Neural progenitor cell (in vitro differentiated cells): ENCODE measurements at regions not wholly inside any gene's neighbourhood (a gene's known extent, or its start where the extent isn't known, plus 50 kb on each side); places are given as distances from the start of the nearest gene placed in this dataset.

Source experiments
- DNase-seq: peaks from one replicate; pipeline ENCODE4 v3.0.0-alpha.2; 2016; ENCODE audit warnings: low spot score
- H2AFZ ChIP-seq: fragments of 200-600 bp; sonication (generic); replicated peaks from 2 replicates; pipeline ENCODE4 v1.6.1; 2016; ENCODE audit warnings: antibody characterized with exemption
- H3F3A ChIP-seq: fragments of 200-600 bp; sonication (generic); 2 replicates; pipeline ENCODE4 v1.6.1; 2016; ENCODE audit warnings: antibody characterized with exemption, low read depth
- H3K27ac ChIP-seq: fragments of 200-600 bp; sonication (generic); 2 replicates; pipeline ENCODE4 v1.5.1; 2016; ENCODE audit warnings: mild to moderate bottlenecking
- H3K27me3 ChIP-seq: fragments of 200-600 bp; sonication (generic); 2 replicates; pipeline ENCODE4 v1.6.1; 2016; ENCODE audit warnings: mild to moderate bottlenecking, moderate library complexity
- H3K36me3 ChIP-seq: fragments of 200-600 bp; sonication (generic); 2 replicates; pipeline ENCODE4 v1.5.1; 2016
- H3K4me1 ChIP-seq: fragments of 200-600 bp; sonication (generic); 2 replicates; pipeline ENCODE4 v1.6.1; 2016; ENCODE audit warnings: mixed run types
- H3K4me2 ChIP-seq: fragments of 200-600 bp; sonication (generic); 2 replicates; pipeline ENCODE4 v1.6.1; 2016
- H3K4me3 ChIP-seq: fragments of 200-600 bp; sonication (generic); 2 replicates; pipeline ENCODE4 v1.5.1; 2016
- H3K79me2 ChIP-seq: fragments of 200-600 bp; sonication (generic); 2 replicates; pipeline ENCODE4 v1.6.1; 2016; ENCODE audit warnings: low read depth
- H3K9ac ChIP-seq: fragments of 200-600 bp; sonication (generic); 2 replicates; pipeline ENCODE4 v1.6.1; 2016
- H3K9me3 ChIP-seq: fragments of 200-600 bp; sonication (generic); 2 replicates; pipeline ENCODE4 v1.5.1; 2016; ENCODE audit warnings: low read depth
- H4K20me1 ChIP-seq: fragments of 200-600 bp; sonication (generic); 2 replicates; pipeline ENCODE4 v1.6.1; 2016; ENCODE audit warnings: low read depth
- H3K27ac Mint-ChIP-seq: 3 replicates; pipeline ENCODE4 v1.8.0; 2021; ENCODE audit warnings: mixed read lengths
- H3K27me3 Mint-ChIP-seq: 2 replicates; pipeline ENCODE4 v1.8.0; 2022; ENCODE audit warnings: low read depth, mild to moderate bottlenecking, inconsistent platforms, moderate library complexity, mixed read lengths; ENCODE audit not compliant: insufficient read depth
- H3K36me3 Mint-ChIP-seq: 3 replicates; pipeline ENCODE4 v1.8.0; 2021; ENCODE audit warnings: mixed read lengths
- H3K4me1 Mint-ChIP-seq: 3 replicates; pipeline ENCODE4 v1.8.0; 2021; ENCODE audit warnings: mixed read lengths
- H3K4me3 Mint-ChIP-seq: 3 replicates; pipeline ENCODE4 v1.8.0; 2021; ENCODE audit warnings: mild to moderate bottlenecking, moderate library complexity, mixed read lengths
- H3K9me3 Mint-ChIP-seq: 3 replicates; pipeline ENCODE4 v1.8.0; 2020; ENCODE audit warnings: mixed read lengths
- EZH2 ChIP-seq: fragments of 200-600 bp; sonication (generic); IDR thresholded peaks from 2 replicates; pipeline ENCODE4 v1.6.1; 2017; ENCODE audit warnings: antibody characterized with exemption, mild to moderate bottlenecking, moderate library complexity
- EZH2phosphoT487 ChIP-seq: fragments of 200-600 bp; sonication (generic); IDR thresholded peaks from 2 replicates; pipeline ENCODE4 v1.6.1; 2017; ENCODE audit warnings: antibody characterized with exemption
- TF ChIP-seq, protein P1 (sequence below): fragments of 200-600 bp; sonication (generic); IDR thresholded peaks from 2 replicates; pipeline ENCODE4 v1.5.1; 2017; ENCODE audit warnings: antibody characterized with exemption, mild to moderate bottlenecking

DNA sequence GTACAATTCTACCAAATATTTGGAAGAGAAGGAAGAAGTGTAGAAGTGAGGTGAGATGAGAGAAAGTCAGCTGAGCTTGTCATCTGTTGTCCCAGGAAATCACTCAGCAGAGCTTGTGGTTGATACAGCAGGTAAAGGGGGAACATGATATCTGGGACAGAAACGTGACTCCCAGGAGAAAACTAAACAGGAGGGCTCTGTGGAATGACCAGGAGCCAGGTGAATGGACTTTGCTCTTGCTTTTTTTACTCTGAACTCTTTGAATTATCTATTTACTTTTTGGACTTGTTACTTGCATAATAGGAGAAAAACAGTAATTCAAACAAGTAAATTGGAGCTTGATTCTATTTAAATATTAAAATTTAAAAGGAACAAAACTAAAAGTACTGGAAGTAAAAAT lies 555.6 kb upstream of the FRG1 start:
- H3K27ac ChIP-seq: no peak overlapping the region
- H3K27me3 ChIP-seq: no peaks in the 10 kb centered on the region
- H4K20me1 ChIP-seq: no peaks in the 10 kb centered on the region
- H3K9me3 ChIP-seq: no peaks in the 10 kb centered on the region
- Mint-ChIP-seq H3K4me3 (no peak overlapping the region), H3K36me3 (no peaks in the 10 kb centered on the region), H3K9me3 (peaks cover 3% of the 10 kb centered on the region), H3K27me3 (peaks cover 2% of the 10 kb centered on the region), H3K27ac (no peak overlapping the region), H3K4me1 (no peaks in the 10 kb centered on the region)
- H2AFZ ChIP-seq: no peak overlapping the region
- H3K9ac ChIP-seq: no peak overlapping the region
- no peaks in the 10 kb centered on the region for H3K36me3 ChIP-seq
- TF ChIP-seq, protein P1, sequence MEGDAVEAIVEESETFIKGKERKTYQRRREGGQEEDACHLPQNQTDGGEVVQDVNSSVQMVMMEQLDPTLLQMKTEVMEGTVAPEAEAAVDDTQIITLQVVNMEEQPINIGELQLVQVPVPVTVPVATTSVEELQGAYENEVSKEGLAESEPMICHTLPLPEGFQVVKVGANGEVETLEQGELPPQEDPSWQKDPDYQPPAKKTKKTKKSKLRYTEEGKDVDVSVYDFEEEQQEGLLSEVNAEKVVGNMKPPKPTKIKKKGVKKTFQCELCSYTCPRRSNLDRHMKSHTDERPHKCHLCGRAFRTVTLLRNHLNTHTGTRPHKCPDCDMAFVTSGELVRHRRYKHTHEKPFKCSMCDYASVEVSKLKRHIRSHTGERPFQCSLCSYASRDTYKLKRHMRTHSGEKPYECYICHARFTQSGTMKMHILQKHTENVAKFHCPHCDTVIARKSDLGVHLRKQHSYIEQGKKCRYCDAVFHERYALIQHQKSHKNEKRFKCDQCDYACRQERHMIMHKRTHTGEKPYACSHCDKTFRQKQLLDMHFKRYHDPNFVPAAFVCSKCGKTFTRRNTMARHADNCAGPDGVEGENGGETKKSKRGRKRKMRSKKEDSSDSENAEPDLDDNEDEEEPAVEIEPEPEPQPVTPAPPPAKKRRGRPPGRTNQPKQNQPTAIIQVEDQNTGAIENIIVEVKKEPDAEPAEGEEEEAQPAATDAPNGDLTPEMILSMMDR: no peak
- no peak for TF ChIP-seq EZH2
- TF ChIP-seq EZH2phosphoT487: no peak
- no peak overlapping the region for H3K4me2 ChIP-seq
- H3K4me3 ChIP-seq: no peak overlapping the region
- DNase-seq: no peak
- H3F3A ChIP-seq: no peaks in the 10 kb centered on the region
- H3K79me2 ChIP-seq: no peaks in the 10 kb centered on the region
- H3K4me1 ChIP-seq: no peaks in the 10 kb centered on the region

DNA sequence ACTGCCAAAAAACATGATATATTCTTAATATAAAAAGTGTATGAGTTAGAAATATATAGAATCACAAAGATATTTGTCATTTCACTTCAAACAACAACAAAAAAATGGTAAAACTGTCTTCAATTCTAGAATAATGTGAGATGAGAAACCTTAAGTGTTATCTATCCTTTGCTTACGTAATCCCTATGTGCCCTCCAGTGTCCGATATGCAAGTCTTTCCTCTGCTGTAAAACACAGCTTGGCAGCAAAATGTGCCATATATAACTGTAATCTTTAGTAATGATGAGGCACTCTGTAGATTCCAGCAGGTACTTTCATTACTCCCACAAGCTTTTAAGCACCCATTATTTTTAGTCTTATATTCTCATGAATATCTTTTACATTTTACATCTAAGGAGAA lies 555.1 kb upstream of the FRG1 start:
- Mint-ChIP-seq H3K4me1 (no peaks in the 10 kb centered on the region), H3K4me3 (no peak overlapping the region), H3K27me3 (peaks cover 2% of the 10 kb centered on the region), H3K27ac (no peak overlapping the region), H3K9me3 (peaks cover 3% of the 10 kb centered on the region), H3K36me3 (no peaks in the 10 kb centered on the region)
- no peak overlapping the region for H2AFZ ChIP-seq
- no peaks in the 10 kb centered on the region for H3K79me2 ChIP-seq
- H3K4me2 ChIP-seq: no peak overlapping the region
- no peak for TF ChIP-seq EZH2
- no peaks in the 10 kb centered on the region for H4K20me1 ChIP-seq
- H3K36me3 ChIP-seq: no peaks in the 10 kb centered on the region
- DNase-seq: no peak
- H3K4me1 ChIP-seq: no peaks in the 10 kb centered on the region
- H3K9ac ChIP-seq: no peak overlapping the region
- H3K4me3 ChIP-seq: no peak overlapping the region
- no peak overlapping the region for H3K27ac ChIP-seq
- no peaks in the 10 kb centered on the region for H3F3A ChIP-seq
- no peaks in the 10 kb centered on the region for H3K9me3 ChIP-seq
- no peaks in the 10 kb centered on the region for H3K27me3 ChIP-seq

DNA sequence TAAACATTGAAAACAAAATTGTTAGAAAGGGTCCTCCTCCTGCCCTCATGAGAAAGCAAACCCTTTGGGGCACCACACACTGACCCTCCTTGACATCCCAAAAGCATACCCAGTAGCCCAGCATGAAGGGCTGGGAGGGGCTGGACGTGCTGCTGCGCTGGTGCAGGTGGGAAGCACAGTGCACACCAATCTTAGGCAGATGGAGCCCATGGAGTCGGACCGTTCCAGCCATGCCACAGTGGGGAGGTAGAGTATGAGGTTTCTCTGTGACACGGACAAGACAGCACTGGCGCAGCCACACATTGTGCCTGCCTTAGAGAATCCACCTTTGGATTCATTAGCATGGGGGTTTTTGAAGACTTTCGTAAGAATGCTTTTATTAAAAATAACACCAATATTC lies 544.2 kb upstream of the FRG1 start:
- Mint-ChIP-seq H3K4me1 (no peaks in the 10 kb centered on the region), H3K27ac (no peak overlapping the region), H3K4me3 (no peak overlapping the region), H3K27me3 (no peaks in the 10 kb centered on the region), H3K36me3 (no peaks in the 10 kb centered on the region), H3K9me3 (peaks cover 11% of the 10 kb centered on the region)
- no peaks in the 10 kb centered on the region for H3F3A ChIP-seq
- no peaks in the 10 kb centered on the region for H3K4me1 ChIP-seq
- H3K36me3 ChIP-seq: no peaks in the 10 kb centered on the region
- H3K27ac ChIP-seq: no peak overlapping the region
- H3K9ac ChIP-seq: no peak overlapping the region
- no peaks in the 10 kb centered on the region for H3K79me2 ChIP-seq
- no peak for DNase-seq
- H3K4me2 ChIP-seq: no peak overlapping the region
- TF ChIP-seq EZH2phosphoT487 (no peak), EZH2 (no peak)
- TF ChIP-seq, protein P1: no peak
- H2AFZ ChIP-seq: no peak overlapping the region
- no peaks in the 10 kb centered on the region for H4K20me1 ChIP-seq
- no peaks in the 10 kb centered on the region for H3K9me3 ChIP-seq
- H3K4me3 ChIP-seq: no peak overlapping the region
- H3K27me3 ChIP-seq: no peaks in the 10 kb centered on the region

DNA sequence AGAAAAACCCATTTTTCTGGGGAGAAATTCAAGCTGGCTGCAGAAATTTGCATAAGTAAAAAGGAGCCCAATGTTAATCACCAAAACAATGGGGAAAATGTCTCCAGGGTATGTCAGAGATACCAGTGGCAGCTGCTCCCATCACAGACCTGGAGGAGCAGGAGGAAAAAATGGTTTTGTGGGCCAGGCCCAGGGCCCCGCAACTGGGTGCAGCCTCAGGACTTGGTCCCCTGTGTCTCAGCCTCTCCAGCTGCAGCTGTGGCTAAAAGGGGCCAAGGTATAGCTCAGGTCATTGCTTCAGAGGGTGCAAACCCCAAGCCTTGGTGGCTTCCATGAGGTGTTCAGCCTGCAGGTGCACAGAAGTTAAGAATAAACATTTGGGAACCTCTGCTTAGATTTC lies 536.4 kb upstream of the FRG1 start:
- DNase-seq: no peak
- Mint-ChIP-seq H3K4me1 (no peaks in the 10 kb centered on the region), H3K27me3 (no peaks in the 10 kb centered on the region), H3K4me3 (no peak overlapping the region), H3K36me3 (no peaks in the 10 kb centered on the region), H3K9me3 (peaks cover 13% of the 10 kb centered on the region), H3K27ac (no peak overlapping the region)
- Histone ChIP-seq H2AFZ (no peak overlapping the region), H3K4me3 (no peak overlapping the region), H3K27me3 (no peaks in the 10 kb centered on the region), H3K79me2 (no peaks in the 10 kb centered on the region), H3K36me3 (no peaks in the 10 kb centered on the region), H3K27ac (no peak overlapping the region), H3K9me3 (no peaks in the 10 kb centered on the region), H3F3A (no peaks in the 10 kb centered on the region), H3K4me1 (no peaks in the 10 kb centered on the region), H4K20me1 (no peaks in the 10 kb centered on the region), H3K4me2 (no peak overlapping the region), H3K9ac (no peak overlapping the region)
- TF ChIP-seq EZH2 (no peak), EZH2phosphoT487 (no peak)
- TF ChIP-seq, protein P1: no peak
